A673 (cell line): ENCODE measurements at regions not wholly inside any gene's neighbourhood (a gene's known extent, or its start where the extent isn't known, plus 50 kb on each side); places are given as distances from the start of the nearest gene placed in this dataset.

Experiments
- BruUV-seq: library from RNA; stranded (reverse); fragments of 400-500 nt; replicated peaks from 2 replicates; lab custom pipeline; 2021; lab: Mats Ljungman, UMichigan
- CTCF ChIA-PET: fragments of 300-600 bp; sonication (Branson Sonifier 250); formaldehyde crosslinking; loops from one replicate; lab custom pipeline; 2022; ENCODE audit warnings: antibody characterized with exemption; lab: Charles Lee
- POLR2A ChIA-PET: fragments of 300-600 bp; sonication (Branson Sonifier 250); formaldehyde crosslinking; loops from one replicate; lab custom pipeline; 2022; ENCODE audit warnings: antibody characterized with exemption; ENCODE audit not compliant: low non-redundant PET; lab: Charles Lee
- DNase-seq: peaks from one replicate; pipeline ENCODE4 v3.0.0-alpha.2; 2015; ENCODE audit warnings: low spot score
- H3K27ac ChIP-seq: fragments of 200-600 bp; sonication (generic); 2 replicates; pipeline ENCODE4 v1.5.1; 2016; ENCODE audit warnings: mixed run types, low read depth, mild to moderate bottlenecking, mixed read lengths, antibody characterized with exemption, low read length; ENCODE audit not compliant: poor library complexity, severe bottlenecking
- H3K27me3 ChIP-seq: fragments of 200-600 bp; sonication (generic); replicated peaks from 2 replicates; pipeline ENCODE4 v1.6.1; 2017; ENCODE audit warnings: mixed run types, low read depth, mild to moderate bottlenecking, mixed read lengths, antibody characterized with exemption, low read length; ENCODE audit not compliant: insufficient read depth, poor library complexity
- H3K36me3 ChIP-seq: fragments of 200-600 bp; sonication (generic); 2 replicates; pipeline ENCODE4 v1.6.1; 2016; ENCODE audit warnings: mixed run types, mild to moderate bottlenecking, mixed read lengths, antibody characterized with exemption, low read length; ENCODE audit not compliant: insufficient read depth, poor library complexity, severe bottlenecking
- H3K4me1 ChIP-seq: fragments of 200-600 bp; sonication (generic); 2 replicates; pipeline ENCODE4 v1.6.1; 2017; ENCODE audit warnings: mixed run types, mild to moderate bottlenecking, mixed read lengths, antibody characterized with exemption, low read length; ENCODE audit not compliant: insufficient read depth, poor library complexity, severe bottlenecking
- H3K4me3 ChIP-seq: fragments of 200-600 bp; sonication (generic); 2 replicates; pipeline ENCODE4 v1.5.1; 2016; ENCODE audit warnings: low read depth, mixed run types, mild to moderate bottlenecking, mixed read lengths, low read length; ENCODE audit not compliant: poor library complexity, severe bottlenecking
- H3K9me3 ChIP-seq: fragments of 200-600 bp; sonication (generic); 2 replicates; pipeline ENCODE4 v1.6.1; 2016; ENCODE audit warnings: mixed run types, low read depth, mild to moderate bottlenecking, mixed read lengths, antibody characterized with exemption, low read length; ENCODE audit not compliant: poor library complexity, severe bottlenecking
- CTCF ChIP-seq: fragments of 300-800, 200-600 bp; sonication (generic); conservative IDR thresholded peaks from 2 replicates; pipeline ENCODE4 v1.5.1; 2017; ENCODE audit warnings: low read depth, mild to moderate bottlenecking, antibody characterized with exemption, low read length, moderate library complexity, mixed read lengths
- EZH2 ChIP-seq: fragments of 200-600 bp; sonication (generic); IDR thresholded peaks from 2 replicates; pipeline ENCODE4 v1.6.1; 2017; ENCODE audit warnings: borderline replicate concordance, low read depth, mild to moderate bottlenecking, mixed read lengths, antibody characterized with exemption, low read length; ENCODE audit not compliant: poor library complexity, severe bottlenecking
- intact Hi-C: fragments of 100-400 bp; cut with micrococcal nuclease; formaldehyde crosslinking; loops from one replicate; pipeline ENCODE4 v1.10.0; 2022; ENCODE audit not compliant: unreplicated experiment

- H3K27me3 ChIP-seq: no peaks in the 10 kb centered on the region
- POLR2A ChIA-PET: no interaction called here
- no peak overlapping the region for H3K4me3 ChIP-seq
- CTCF ChIA-PET: no interaction called here
- no peak for DNase-seq
- no peaks in the 10 kb centered on the region for H3K9me3 ChIP-seq
- intact Hi-C loops: no loop called here
- H3K4me1 ChIP-seq: no peaks in the 10 kb centered on the region
- BruUV-seq: no TSS peak
- H3K36me3 ChIP-seq: no peaks in the 10 kb centered on the region
- TF ChIP-seq CTCF: no peak
- TF ChIP-seq EZH2: no peak
- H3K27ac ChIP-seq: no peak overlapping the region
These were observed 384.0 kb downstream of the NR2F1-AS1 start for GRCh38 chr5:93196986-93197385.

DNA sequence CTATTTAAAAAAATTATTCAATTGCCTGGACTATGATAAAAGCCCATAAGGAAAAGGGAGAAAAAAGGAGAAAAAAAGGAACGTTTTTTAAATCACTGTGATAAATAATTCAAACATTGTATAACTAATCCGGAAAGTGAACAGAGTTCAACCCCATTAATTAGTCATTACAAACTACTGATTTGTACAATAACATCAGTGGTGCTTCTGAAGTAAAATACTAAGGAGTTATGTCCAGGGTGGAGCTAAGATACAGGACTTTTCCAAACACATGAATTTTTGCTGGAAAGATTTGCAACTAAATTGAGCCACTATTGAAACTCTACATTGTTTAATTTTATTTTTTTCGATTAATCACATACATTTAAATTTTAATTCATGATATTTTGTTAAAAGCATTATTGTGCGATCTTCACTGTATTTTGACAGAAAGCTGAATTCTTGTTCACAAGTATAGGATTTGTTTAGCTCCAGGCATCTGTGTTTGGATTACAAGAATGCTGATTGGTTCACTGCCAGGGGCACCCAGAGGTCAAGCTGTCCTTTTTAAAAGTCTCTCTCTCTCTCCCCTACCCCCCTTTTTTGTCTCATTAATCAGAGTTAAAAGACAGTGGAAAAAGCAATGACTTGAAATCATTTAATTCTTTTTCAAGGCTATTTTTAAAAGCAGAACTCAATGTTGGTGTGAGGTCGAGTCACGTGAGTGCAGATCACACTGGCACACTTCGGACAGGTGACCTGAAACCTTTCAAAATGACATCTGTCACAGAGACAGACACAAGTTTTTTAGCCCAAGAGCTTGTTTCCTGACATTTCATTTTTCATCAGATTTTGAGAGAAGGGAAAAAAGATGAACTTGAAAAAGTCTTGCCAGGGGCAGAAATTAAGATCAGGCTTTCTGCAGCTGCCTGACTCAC is 387.3 kb downstream of the NR2F1-AS1 start:
- Histone ChIP-seq H3K36me3 (no peaks in the 10 kb centered on the region), H3K4me3 (no peak overlapping the region), H3K9me3 (no peaks in the 10 kb centered on the region), H3K27me3 (no peaks in the 10 kb centered on the region), H3K4me1 (no peaks in the 10 kb centered on the region), H3K27ac (no peak overlapping the region)
- DNase-seq: no peak
- POLR2A ChIA-PET: no interaction called here
- no TSS peak for BruUV-seq
- intact Hi-C loops: no loop called here
- TF ChIP-seq EZH2 (no peak), CTCF (no peak)
- CTCF ChIA-PET: no interaction called here

GRCh38 chr5:93192683-93193082 is 388.3 kb downstream of the NR2F1-AS1 start:
- BruUV-seq: no TSS peak
- intact Hi-C loops: no loop called here
- Histone ChIP-seq H3K27ac (no peak overlapping the region), H3K9me3 (no peaks in the 10 kb centered on the region), H3K4me1 (no peaks in the 10 kb centered on the region), H3K4me3 (no peak overlapping the region), H3K27me3 (no peaks in the 10 kb centered on the region), H3K36me3 (no peaks in the 10 kb centered on the region)
- no peak for DNase-seq
- ChIA-PET CTCF (no interaction called here), POLR2A (no interaction called here)
- TF ChIP-seq CTCF (no peak), EZH2 (no peak)
